ENCODE measurements at regions not wholly inside any gene's neighbourhood (a gene's known extent, or its start where the extent isn't known, plus 50 kb on each side); places are given as distances from the start of the nearest gene placed in this dataset.

- no peak for DNase-seq
Measured at GRCh38 chr12:30506411-30506810, 189.3 kb downstream of the IPO8 start.

- DNase-seq: no peak
Measured at GRCh38 chr12:30501718-30502117, 194.0 kb downstream of the IPO8 start.

GRCh38 chr12:30500532-30500931, 195.1 kb downstream of the IPO8 start:
- DNase-seq: no peak

- DNase-seq: no peak
Measured at GRCh38 chr12:30485230-30485890, 210.3 kb downstream of the IPO8 start.

GRCh38 chr12:30484658-30485057, 211.0 kb downstream of the IPO8 start:
- DNase-seq: no peak

- no peak for DNase-seq
Measured at GRCh38 chr12:30482650-30483049, 213.0 kb downstream of the IPO8 start.

GRCh38 chr12:30473274-30473673, 222.4 kb downstream of the IPO8 start:
- DNase-seq: no peak

GRCh38 chr12:30466093-30466585, 229.5 kb downstream of the IPO8 start:
- DNase-seq: no peak

- no peak for DNase-seq
Measured at GRCh38 chr12:30463636-30464035, 232.0 kb downstream of the IPO8 start.

- no peak for DNase-seq
Measured at GRCh38 chr12:30462249-30462648, 233.4 kb downstream of the IPO8 start.

- DNase-seq: no peak
Measured at GRCh38 chr12:30461026-30461615, 234.5 kb downstream of the IPO8 start.

GRCh38 chr12:30458453-30458852, 237.2 kb downstream of the IPO8 start:
- DNase-seq: no peak

- DNase-seq: peak; percentile 71
Measured at GRCh38 chr12:30457621-30458289, 237.9 kb downstream of the IPO8 start.

GRCh38 chr12:30450872-30451271, 244.8 kb downstream of the IPO8 start:
- DNase-seq: peak; percentile 31

- DNase-seq: no peak
Measured at GRCh38 chr12:30450226-30450625, 245.4 kb downstream of the IPO8 start.

GRCh38 chr12:30448038-30448437, 247.6 kb downstream of the IPO8 start:
- DNase-seq: no peak

GRCh38 chr12:30447061-30447750, 248.5 kb downstream of the IPO8 start:
- DNase-seq: peak; percentile 9

- no peak for DNase-seq
Measured at GRCh38 chr12:30442461-30442860, 253.2 kb downstream of the IPO8 start.

GRCh38 chr12:30440826-30441602, 254.7 kb downstream of the IPO8 start:
- DNase-seq: peak; percentile 28

GRCh38 chr12:30439201-30439600, 256.5 kb downstream of the IPO8 start:
- DNase-seq: no peak

- no peak for DNase-seq
Measured at GRCh38 chr12:30438601-30439041, 257.0 kb downstream of the IPO8 start.

GRCh38 chr12:30437616-30438015, 258.1 kb downstream of the IPO8 start:
- DNase-seq: no peak

GRCh38 chr12:30437044-30437443, 258.6 kb downstream of the IPO8 start:
- DNase-seq: no peak

All from fibroblast of upper back skin (primary cell).